CMK (cell line): ENCODE measurements at regions not wholly inside any gene's neighbourhood (a gene's known extent, or its start where the extent isn't known, plus 50 kb on each side); places are given as distances from the start of the nearest gene placed in this dataset.

Source experiments
- DNase-seq: peaks from one replicate; pipeline ENCODE4 v3.0.0-alpha.2; 2010; ENCODE audit warnings: low read depth

- DNase-seq = no peak
Observed at GRCh38 chr11:134514354-134514951, 102.4 kb upstream of the B3GAT1 start.

GRCh38 chr11:134513585-134514120 lies 101.6 kb upstream of the B3GAT1 start:
- DNase-seq = no peak

- no peak for DNase-seq
Observed at GRCh38 chr11:134512571-134513538, 100.8 kb upstream of the B3GAT1 start.

- DNase-seq = no peak
Observed at GRCh38 chr11:134512061-134512460, 100.0 kb upstream of the B3GAT1 start.

GRCh38 chr11:134511255-134511654 lies 99.2 kb upstream of the B3GAT1 start:
- no peak for DNase-seq

GRCh38 chr11:134510233-134511040 lies 98.4 kb upstream of the B3GAT1 start:
- DNase-seq = no peak

- DNase-seq = no peak
Observed at GRCh38 chr11:134509381-134510232, 97.6 kb upstream of the B3GAT1 start.

GRCh38 chr11:134508219-134508990 lies 96.4 kb upstream of the B3GAT1 start:
- DNase-seq = no peak

- DNase-seq = no peak
Observed at GRCh38 chr11:134506046-134506445, 94.0 kb upstream of the B3GAT1 start.

- no peak for DNase-seq
Observed at GRCh38 chr11:134505125-134505524, 93.1 kb upstream of the B3GAT1 start.

GRCh38 chr11:134504146-134504905 lies 92.3 kb upstream of the B3GAT1 start:
- no peak for DNase-seq

- no peak for DNase-seq
Observed at GRCh38 chr11:134503596-134503995, 91.6 kb upstream of the B3GAT1 start.

- no peak for DNase-seq
Observed at GRCh38 chr11:134503100-134503499, 91.1 kb upstream of the B3GAT1 start.

GRCh38 chr11:134502153-134502550 lies 90.1 kb upstream of the B3GAT1 start:
- no peak for DNase-seq

GRCh38 chr11:134501406-134502152 lies 89.5 kb upstream of the B3GAT1 start:
- no peak for DNase-seq

- no peak for DNase-seq
Observed at GRCh38 chr11:134500621-134501020, 88.6 kb upstream of the B3GAT1 start.

GRCh38 chr11:134499990-134500389 lies 87.9 kb upstream of the B3GAT1 start:
- no peak for DNase-seq

GRCh38 chr11:134498326-134499139 lies 86.5 kb upstream of the B3GAT1 start:
- DNase-seq = no peak
